Head of caudate nucleus (tissue), 42 donors: ENCODE measurements at regions not wholly inside any gene's neighbourhood (a gene's known extent, or its start where the extent isn't known, plus 50 kb on each side); places are given as distances from the start of the nearest gene placed in this dataset.
A peak's percentile ranks its signal among the peaks of the same experiment; 100 is the strongest.
"Not testable (repeated sequence)": the region's sequence is repeated elsewhere in the genome, so short reads cannot be mapped to it uniquely, and the experiment has no call there.

ENCODE experiments used
- DNase-seq, 42 donors: peaks; one replicate each; pipeline versions ENCODE4 v3.0.0 to v3.0.0-alpha.2; 2020 to 2021; ENCODE audit warnings: mixed read lengths in 7 of 42
- intact Hi-C: fragments of 100-400 bp; cut with DNase I; formaldehyde crosslinking; loops from one replicate; pipeline ENCODE4 v1.15.0; 2022

DNA sequence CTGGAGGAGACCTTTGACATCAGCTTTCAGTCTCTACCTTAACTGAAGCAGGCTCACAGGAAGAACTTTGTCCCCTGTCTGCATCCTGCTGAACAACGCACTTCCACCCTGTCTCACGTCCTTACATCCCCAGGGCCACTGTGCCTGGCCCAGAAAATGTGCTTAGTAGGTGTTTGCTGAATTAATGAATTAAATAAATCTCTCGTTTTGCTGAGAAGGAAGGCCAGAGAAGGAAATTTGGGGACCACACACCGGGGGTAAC is 54.3 kb upstream of the CREB3L1 start:
- no peak for DNase-seq
- intact Hi-C loops = no loop called here

DNA sequence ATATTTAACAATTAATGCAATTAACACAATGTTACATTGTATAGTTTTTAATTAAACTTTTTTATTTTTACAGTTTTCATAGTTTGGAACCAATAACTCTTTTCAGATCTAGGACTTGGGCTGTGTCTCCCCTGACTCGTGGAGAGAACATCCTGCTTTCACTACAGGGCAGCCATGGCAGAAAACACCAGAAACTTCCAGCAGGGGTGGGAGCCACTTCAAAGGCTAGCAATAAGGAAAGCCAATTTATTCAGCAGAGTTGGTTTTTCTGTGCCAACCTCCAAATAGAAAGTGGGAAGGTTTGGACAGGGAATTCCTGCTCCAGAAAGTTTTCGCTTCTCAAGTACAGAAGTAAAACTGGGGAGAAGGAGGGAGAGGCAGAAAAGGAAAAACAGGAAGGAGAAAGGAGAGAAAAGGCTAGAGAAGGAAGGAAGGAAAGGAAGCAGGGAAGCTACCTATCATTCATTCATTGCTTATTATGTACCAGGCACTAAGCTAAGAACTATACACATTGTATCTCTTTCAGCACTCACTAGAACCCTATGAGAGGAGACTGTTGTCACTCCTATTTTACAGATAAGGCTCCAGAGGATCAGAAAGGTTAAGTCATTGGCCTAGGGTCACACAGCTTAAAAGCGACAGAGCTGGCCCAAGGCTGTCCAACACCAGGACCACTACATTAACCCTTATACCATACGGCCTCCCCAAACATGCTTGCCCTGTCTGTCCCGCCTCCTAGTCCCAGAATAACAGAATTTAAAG is 54.8 kb upstream of the CREB3L1 start:
- peak in 4 of 42 donors; percentile 12 to 46 (median 20) for DNase-seq
- intact Hi-C loops = no loop called here

DNA sequence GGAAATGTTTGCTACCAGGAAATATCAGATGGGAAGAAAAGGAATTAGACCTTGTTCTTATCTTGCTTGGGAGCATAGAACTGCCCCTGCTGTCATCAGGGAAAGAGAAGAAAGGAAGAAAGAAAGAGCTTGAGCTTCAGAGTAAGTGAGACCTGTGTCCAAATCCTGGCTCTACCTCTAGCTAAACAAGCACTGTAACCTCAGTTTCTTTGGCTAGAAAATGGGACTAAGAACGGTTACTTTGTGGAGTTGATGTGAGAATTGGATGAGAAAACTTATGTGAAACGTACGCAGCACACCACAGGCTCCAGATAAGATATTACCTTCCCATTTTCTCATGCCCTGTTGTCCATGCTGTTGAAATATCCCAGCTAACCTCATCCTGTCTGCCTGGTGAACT is 57.1 kb upstream of the CREB3L1 start:
- intact Hi-C loops = no loop called here
- DNase-seq = no peak

DNA sequence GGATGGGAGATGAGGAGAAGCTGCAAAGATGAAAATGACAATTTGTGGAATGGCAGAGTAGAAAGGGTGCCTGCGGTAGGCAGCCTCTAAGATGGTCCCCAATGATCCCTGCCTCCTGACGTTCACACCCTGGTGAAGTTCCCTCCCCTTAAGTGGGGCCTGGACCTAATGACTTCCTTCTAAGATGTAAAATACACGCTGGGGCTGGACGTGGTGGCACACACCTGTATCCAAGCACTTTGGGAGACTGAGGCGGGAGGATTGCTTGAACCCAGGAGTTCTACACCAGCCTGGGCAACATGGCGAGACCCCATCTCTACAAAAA is 60.7 kb upstream of the CREB3L1 start:
- intact Hi-C loops = no loop called here
- no peak for DNase-seq

DNA sequence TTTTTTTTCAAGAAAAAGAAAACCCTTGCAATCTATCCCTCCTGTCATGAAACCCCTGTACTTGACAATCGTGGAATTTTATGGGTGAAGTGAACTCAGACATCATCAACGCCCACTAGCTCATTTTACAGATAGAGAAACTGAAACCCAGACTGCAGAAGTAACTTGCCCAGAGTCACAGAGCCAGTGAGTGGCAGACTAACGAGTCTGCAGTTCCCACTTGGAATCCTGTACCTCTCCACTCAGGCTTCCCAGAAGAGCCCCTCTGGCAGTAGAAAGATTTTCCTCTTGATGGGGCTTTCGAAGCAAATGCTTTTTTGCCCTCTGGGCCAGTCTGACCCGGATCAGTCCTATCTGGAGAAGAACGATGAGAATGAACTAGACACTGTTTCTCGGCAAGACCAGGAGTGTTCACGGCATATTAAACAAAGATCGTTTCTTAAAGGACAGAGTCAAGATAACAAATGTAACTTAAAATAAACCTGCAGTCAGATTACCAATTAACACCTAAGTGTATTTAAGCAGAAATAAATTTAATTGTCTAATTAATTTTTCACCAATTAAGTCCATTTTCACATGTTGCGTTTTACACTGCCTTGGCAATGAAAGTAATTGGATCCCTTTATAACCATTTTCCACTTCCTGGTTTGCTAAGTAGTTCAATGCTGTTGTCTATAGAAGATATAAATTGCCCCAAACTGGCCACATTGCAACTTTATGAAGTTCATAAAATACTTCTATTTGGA is 61.3 kb upstream of the CREB3L1 start:
- intact Hi-C loops = no loop called here
- DNase-seq = no peak

DNA sequence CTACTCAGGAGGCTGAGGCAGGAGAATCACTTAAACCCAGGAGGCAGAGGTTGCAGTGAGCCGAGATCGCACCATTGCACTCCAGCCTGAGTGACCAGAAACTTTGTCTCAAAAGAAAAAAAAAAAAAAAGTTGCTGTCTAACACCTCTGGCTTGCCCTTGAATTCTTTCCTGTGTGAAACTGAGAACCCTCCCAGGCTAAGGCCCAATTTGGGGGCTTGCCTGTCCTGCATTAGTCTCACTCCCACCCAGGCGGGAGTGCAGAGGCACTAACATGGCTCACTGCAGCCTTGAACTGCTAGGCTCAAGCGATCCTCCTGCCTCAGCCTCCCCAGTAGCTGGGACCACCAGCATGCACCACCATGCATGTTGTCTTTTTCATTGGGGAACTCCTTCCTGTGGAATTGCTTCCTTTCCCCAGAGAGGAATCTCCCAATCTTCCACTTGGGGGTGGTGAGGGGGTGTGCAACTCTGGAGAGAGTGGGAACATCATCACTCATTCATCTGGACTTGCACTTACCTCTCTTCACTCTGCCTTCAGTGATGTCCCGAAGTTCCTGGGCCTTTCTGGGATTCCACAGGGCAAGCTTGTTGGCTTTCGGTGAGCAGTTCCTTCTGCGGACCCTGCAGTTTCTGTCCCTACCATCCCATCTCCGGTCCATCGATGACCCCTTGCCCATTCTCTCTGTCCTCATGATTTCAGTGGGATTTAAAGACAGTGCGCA is 62.1 kb upstream of the CREB3L1 start:
- intact Hi-C loops = no loop called here

DNA sequence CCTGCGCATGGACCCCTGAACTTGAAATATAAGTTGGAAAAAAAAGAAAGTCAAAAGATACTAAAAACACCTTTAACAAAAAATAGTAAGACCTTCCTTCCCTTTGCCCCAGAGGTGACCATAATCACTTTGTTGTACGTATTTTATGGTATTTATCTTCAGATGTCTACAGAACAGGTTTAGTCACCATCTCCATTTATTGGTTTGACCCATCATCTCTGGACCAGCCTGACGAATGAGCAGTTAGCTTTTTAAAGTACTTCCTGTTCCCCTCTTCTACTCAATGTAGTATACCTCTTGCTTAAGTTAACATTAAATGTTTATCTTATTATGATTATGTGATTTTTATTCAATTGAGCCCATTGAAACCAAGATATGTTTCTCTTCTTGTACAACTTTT is 64.7 kb upstream of the CREB3L1 start:
- no peak for DNase-seq
- intact Hi-C loops = no loop called here

More for the DNA sequence above, 62.1 kb upstream of the CREB3L1 start:
- no peak for DNase-seq

DNA sequence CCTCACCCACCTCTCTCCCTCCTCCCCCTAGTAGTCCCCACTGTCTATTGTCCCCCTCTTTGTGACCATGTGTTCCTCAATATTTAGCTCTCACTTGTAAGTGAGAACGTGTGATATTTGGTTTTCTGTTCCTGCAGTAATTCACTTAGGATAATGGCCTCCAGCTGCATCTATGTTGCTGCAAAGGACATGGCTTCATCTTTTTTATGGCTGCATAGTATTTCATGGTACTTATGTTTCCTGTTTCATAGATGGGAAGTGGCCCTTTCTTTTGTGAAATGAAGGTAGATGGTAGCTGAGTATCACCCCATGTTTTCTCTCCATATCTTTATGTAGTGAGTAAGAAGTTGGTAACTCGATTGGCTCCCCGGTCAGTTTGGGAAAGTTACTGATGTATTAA is 66.6 kb upstream of the CREB3L1 start:
- intact Hi-C loops = no loop called here
- no peak for DNase-seq

DNA sequence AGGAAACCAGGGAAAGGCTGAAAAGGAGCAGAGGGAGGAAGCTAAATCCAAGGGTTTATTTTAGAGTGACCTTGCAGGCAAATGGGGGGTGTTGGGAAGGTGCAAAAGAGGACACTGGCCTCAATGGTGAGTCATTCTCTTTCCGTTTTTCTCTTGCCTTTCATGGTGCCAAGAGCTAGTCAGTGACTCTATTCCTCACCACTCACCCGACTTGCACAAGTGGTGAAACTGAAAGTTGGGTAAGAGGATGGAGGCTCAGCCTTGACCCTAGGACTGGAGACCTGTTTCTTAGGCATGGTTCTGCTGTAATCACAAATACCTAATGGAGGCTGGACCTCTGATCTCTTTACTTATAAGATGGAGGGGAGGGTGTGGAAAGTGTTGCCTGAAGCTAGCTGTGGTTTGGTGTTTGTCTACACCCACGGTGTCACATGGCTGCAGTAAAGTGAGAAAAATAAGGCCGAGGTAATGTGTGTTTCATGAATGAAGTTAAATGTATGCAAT is 67.3 kb upstream of the CREB3L1 start:
- intact Hi-C loops = no loop called here
- no peak for DNase-seq

DNA sequence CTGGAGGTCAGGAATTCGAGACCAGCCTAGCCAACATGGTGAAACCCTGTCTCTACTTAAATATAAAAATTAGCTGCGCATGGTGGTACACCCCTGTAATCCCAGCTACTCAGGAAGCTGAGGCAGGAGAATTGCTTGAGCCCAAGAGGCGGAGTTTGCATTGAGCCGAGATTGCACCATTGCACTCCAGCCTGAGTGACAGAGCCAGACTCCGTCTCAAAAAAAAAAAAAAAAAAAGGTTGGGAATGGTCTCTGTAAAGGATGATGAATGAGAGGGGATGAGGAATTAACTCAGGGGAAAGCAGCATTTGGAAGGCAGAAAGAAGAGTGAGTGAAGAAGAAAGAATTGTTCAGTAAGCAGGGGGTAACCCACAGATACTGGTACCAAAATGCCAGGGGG is 67.8 kb upstream of the CREB3L1 start:
- DNase-seq, intact Hi-C loops: not testable (repeated sequence)

DNA sequence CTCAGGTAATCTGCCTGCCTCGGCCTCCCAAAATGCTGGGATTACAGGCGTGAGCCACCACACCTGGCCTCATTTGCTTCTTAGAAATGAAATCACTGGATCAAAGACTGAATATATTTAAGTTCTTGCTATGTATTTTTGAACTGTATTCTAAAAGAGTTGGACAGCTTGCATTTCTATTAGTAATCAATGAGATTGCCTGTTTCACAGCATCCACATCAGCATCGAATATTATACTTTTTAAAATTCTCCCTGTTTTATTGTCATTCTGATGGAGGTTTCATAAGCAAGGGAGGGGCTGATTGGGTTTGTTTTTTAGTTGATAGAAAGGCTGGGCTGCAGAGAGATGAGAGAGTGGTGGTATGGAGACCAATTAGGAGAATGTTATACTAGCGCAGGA is 68.7 kb upstream of the CREB3L1 start:
- intact Hi-C loops = no loop called here
- no peak for DNase-seq

DNA sequence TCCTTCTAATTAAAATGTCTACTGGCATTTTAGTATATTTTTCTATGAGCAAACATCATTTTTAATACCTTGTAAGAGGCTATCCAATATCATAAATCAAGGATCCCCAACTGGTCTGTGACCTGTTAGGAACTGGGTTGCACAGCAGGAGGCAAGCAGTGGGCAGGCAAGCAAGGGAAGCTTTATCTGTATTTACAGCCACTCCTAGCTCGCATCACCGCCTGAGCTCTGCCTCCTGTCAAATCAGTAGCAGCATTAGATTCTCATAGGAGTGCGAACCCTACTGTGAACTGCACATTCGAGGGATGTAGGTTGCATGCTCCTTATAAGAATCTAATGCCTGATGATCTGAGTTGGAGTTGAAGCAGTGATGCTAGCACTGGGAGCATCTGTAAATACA is 70.2 kb upstream of the CREB3L1 start:
- intact Hi-C loops = no loop called here
- no peak for DNase-seq

DNA sequence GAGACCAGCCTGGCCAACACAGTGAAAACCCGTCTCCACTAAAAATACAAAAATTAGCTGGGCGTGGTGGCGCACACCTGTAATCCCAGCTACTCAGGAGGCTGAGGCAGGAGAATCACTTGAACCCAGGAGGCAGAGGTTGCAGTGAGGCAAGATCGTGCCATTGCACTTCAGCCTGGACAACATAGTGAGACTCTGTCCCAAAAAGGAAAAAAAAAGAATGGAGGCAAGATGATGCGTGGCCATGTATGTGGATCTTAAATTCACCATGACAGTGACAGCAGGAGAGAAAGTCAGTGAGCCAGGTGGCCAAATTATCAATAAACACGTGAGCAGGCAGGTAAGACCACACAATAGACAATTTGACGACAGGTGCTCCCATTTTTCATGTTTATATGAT is 73.0 kb upstream of the CREB3L1 start:
- intact Hi-C loops, DNase-seq: not testable (repeated sequence)

DNA sequence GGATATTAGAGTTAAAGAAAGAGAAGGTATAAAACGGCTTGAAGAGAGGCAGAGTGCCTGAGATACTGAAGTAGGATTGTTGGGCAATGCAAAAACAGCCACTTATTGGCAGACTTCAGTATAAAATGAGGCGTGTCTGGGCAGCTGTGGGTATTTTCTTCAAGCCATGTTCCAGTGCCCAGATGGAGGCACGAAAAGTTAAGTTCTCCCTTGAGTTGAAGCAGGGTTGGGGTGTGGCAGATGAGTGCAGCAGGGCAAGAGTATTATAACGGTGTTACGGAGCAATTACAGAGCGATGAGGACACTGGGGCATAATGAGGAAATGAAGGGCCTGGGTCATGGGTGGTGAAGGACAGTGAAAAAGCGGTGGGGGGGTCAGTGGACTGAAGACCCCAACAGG is 73.7 kb upstream of the CREB3L1 start:
- intact Hi-C loops = no loop called here
- DNase-seq = no peak

DNA sequence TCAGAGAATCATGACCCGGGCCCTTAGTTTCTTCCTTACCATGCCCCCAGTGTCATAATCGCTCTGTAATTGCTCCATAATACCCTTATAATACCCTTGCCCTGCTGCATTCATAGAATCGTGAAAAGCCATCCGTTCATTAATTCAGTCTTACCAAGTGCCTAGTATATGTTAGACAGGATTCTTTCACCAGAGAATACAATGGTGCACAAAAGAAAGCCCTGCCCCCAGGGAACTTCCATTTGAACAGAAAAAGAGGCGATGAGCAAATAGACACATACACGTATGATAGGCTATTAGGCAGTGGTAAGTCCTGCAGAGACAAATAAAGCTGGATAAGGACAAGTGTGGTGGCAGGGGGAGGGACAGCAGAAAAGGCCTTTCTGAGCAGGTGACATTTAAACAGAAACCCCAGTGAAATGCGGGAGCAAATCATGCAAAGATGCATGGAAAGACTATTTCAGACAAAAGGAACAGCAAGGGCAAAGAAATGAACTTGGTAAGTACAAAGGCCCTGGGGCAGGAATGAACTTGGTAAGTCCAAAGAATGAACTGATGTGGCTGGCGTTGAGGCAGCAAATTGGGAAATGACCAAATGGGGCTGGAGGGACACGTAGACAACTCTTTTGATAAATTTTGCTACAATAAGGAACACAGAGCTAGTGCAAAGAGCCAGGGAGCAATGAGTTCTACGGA is 74.6 kb upstream of the CREB3L1 start:
- intact Hi-C loops = no loop called here
- no peak for DNase-seq

DNA sequence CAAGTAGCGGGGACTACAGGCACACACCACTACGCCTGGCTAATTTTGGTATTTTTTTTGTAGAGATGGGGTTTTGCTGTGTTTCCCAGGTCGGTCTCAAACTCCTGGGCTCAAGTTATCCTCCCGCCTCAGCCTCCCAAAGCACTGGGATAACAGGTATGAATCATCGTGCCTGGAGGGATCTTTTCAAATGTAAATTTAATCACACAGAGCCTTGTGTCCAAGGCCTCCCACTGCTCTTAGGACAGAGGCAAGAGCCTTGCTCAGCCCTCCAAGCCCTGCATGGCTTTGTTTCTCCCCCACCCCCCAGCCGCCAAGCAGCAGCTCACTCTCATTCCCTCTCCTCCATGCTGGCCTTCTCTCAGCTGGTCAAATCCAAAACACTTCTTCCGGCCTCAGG is 75.3 kb upstream of the CREB3L1 start:
- DNase-seq = no peak
- intact Hi-C loops = no loop called here

DNA sequence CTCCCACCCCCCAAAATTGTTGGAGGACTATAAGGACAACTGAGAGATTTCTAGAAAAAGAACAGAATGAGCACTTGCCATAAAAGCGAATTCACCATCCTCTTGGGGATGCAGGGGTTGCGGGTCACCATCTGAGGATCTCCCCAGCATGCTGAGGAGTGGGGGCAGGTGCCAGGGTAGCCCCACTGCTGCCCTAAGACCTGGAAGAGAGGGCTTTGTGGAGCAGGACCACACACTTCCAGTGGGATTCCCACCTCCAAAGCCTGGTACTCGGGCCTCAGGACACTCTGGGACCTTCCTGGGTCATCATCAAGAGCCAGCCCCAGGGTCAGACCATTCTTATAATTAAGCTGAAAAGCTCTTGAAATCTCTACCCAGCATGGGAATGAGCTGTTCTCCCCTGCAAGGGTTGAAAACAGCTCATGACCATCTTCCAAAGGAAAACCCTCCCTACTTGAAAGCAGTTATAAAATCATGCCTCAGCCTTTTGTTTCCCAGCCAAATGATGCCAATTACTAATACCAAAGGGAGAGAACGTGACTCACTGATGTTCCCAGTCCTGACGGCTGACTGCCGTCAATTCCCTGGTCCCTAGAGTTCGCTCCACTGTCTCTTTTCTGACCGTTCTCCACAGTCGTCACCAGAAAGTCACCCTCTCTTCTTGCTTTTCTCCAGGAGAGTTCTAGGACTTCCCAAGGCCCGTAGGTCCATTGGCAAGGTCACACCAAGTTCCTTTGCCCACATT is 76.8 kb upstream of the CREB3L1 start:
- intact Hi-C loops = no loop called here
- DNase-seq = no peak

DNA sequence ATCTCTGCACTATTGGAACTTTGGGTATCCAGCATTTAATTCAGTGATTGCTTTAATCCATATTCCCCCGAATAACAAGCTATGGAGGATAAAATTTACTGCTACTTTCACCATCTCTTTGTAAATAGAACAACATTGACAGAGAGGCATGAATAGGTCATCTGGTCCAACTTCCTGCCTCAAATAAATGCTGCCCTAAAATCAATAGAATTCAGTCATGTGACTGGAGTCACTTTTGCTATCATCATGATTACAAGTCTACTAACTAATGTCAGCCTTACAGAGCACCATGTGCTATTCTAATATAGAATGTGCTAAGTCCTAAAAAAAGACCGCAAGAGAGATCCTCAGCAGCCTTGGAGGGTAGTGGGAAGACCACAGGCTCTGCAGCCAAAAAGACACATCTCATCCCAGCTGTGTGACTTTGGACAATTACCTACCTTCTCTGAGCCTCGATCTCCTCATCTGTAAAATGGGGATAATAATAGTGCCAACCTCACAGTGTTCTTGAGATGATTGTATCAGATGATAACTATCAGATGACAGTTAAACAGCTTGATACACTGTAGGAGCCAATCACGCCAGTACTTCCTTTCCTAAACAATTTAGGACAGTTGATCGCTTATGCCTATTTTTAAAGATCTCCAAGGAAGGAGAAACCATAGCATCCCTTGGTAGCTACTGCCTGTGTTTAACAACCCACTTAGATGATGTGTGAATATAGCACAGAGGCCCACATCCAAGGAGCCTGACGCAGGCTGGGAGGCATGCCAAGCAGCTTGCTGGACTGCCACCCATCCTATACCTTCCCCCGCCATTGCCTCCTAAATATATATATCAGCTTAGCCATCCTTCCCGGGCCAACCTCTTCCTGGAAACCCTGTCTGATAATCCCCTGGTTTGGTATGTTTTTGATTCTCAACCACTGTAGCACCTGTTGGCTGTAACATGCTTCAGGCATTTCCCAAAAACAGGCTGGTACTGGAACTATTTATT is 77.3 kb upstream of the PHF21A start:
- intact Hi-C loops = no loop called here
- DNase-seq = no peak
